Suprapubic skin (tissue), 4 donors: ENCODE measurements at regions not wholly inside any gene's neighbourhood (a gene's known extent, or its start where the extent isn't known, plus 50 kb on each side); places are given as distances from the start of the nearest gene placed in this dataset.

ENCODE experiments used
- EP300 ChIP-seq: sonication (generic); formaldehyde crosslinking; IDR thresholded peaks from one replicate; pipeline ENCODE4 v1.6.1; 2017; ENCODE audit warnings: antibody characterized with exemption
- POLR2A ChIP-seq, 2 donors: fragments of 450-650 bp; IDR thresholded peaks; one replicate each; pipeline ENCODE4 v1.6.1; 2017; ENCODE audit warnings: antibody characterized with exemption in 2 of 2, mild to moderate bottlenecking in 2 of 2, moderate library complexity in 2 of 2
- POLR2AphosphoS5 ChIP-seq, 3 donors: sonication (generic); formaldehyde crosslinking; IDR thresholded peaks; one replicate each; pipeline ENCODE4 v1.6.1; 2017; ENCODE audit warnings: antibody characterized with exemption in 3 of 3
- TF ChIP-seq, protein P1 (sequence below), 2 donors: fragments of 200-600 bp in 1 of 2; fragments of 450-650 bp in 1 of 2; sonication (generic) in 1 of 2; IDR thresholded peaks; one replicate each; pipeline ENCODE4 v1.5.1; 2016 to 2019; ENCODE audit warnings: antibody characterized with exemption in 2 of 2, mild to moderate bottlenecking in 1 of 2, moderate library complexity in 1 of 2

DNA sequence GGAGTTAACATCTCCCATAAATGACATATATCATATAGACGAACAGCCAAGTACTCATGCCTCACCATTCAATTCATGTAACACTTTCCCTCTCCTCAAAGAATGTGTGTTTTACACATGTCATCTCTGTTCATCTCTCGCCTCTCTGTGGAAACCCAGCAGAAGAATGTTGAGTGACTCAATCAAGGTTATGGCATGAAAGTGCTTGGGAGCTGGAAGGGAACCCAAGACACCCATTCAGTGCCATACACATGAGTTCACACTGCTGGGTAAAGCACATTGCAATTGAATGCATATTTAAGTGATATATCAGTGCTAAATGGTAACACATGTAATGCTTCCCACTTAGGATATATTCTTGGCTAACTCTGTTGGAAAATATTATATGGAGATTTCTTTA is 322.9 kb downstream of the PTEN start:
- TF ChIP-seq, protein P1, sequence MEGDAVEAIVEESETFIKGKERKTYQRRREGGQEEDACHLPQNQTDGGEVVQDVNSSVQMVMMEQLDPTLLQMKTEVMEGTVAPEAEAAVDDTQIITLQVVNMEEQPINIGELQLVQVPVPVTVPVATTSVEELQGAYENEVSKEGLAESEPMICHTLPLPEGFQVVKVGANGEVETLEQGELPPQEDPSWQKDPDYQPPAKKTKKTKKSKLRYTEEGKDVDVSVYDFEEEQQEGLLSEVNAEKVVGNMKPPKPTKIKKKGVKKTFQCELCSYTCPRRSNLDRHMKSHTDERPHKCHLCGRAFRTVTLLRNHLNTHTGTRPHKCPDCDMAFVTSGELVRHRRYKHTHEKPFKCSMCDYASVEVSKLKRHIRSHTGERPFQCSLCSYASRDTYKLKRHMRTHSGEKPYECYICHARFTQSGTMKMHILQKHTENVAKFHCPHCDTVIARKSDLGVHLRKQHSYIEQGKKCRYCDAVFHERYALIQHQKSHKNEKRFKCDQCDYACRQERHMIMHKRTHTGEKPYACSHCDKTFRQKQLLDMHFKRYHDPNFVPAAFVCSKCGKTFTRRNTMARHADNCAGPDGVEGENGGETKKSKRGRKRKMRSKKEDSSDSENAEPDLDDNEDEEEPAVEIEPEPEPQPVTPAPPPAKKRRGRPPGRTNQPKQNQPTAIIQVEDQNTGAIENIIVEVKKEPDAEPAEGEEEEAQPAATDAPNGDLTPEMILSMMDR (IDR thresholded peaks at IDR 0.05) = no peak
- no peak for TF ChIP-seq EP300
- no peak for TF ChIP-seq POLR2AphosphoS5 (IDR thresholded peaks at IDR 0.05)
- TF ChIP-seq POLR2A (IDR thresholded peaks at IDR 0.05) = no peak
